GM23248 (cell line): ENCODE measurements at regions not wholly inside any gene's neighbourhood (a gene's known extent, or its start where the extent isn't known, plus 50 kb on each side); places are given as distances from the start of the nearest gene placed in this dataset.

Source experiments
- EZH2 ChIP-seq: fragments of 200-600 bp; sonication (generic); IDR thresholded peaks from 2 replicates; pipeline ENCODE4 v1.6.1; 2018; ENCODE audit warnings: antibody characterized with exemption, mild to moderate bottlenecking; ENCODE audit not compliant: insufficient read depth, poor library complexity, severe bottlenecking
- EZH2phosphoT487 ChIP-seq: fragments of 200-600 bp; sonication (generic); IDR thresholded peaks from 2 replicates; pipeline ENCODE4 v1.6.1; 2018; ENCODE audit warnings: antibody characterized with exemption, moderate library complexity, mild to moderate bottlenecking, low read depth; ENCODE audit not compliant: insufficient read depth

- no peak for TF ChIP-seq EZH2
- TF ChIP-seq EZH2phosphoT487, result no peak
Measured at GRCh38 chr17:34442387-34443111, 79.5 kb upstream of the CCL1 start.
